ENCODE measurements at regions not wholly inside any gene's neighbourhood (a gene's known extent, or its start where the extent isn't known, plus 50 kb on each side); places are given as distances from the start of the nearest gene placed in this dataset.

DNA sequence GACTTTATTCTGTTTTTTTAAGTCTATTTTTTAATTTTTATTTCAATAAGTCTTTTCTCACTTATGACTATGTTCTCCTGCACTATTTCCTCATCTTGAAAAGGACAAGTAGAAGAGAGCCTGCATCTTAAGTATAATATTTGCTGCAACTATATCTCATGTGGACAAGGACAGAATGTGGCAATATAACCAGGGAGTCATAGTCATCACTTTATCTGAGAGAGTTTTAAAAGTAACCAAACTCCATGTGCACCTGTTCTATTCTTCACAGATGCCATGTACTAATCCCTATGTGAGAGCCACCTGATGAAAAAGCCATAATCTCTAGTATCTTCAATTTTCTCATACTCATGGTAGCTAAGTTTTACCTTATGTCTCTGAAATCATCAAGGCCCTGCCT is 104.2 kb upstream of the SOX6 start:
- no peak for DNase-seq (ENCODE audit: extremely low read depth, insufficient read length)
- Histone ChIP-seq H3K27me3 (replicated peaks; ENCODE audit: control insufficient read depth, insufficient read depth, low read length) (no peaks in the 10 kb centered on the region), H3K36me3 (ENCODE audit: control insufficient read depth, insufficient read depth, low read length) (no peaks in the 10 kb centered on the region), H3K4me3 (replicated peaks; ENCODE audit: low read depth, low read length) (no peak overlapping the region)
- TF ChIP-seq, protein P1, sequence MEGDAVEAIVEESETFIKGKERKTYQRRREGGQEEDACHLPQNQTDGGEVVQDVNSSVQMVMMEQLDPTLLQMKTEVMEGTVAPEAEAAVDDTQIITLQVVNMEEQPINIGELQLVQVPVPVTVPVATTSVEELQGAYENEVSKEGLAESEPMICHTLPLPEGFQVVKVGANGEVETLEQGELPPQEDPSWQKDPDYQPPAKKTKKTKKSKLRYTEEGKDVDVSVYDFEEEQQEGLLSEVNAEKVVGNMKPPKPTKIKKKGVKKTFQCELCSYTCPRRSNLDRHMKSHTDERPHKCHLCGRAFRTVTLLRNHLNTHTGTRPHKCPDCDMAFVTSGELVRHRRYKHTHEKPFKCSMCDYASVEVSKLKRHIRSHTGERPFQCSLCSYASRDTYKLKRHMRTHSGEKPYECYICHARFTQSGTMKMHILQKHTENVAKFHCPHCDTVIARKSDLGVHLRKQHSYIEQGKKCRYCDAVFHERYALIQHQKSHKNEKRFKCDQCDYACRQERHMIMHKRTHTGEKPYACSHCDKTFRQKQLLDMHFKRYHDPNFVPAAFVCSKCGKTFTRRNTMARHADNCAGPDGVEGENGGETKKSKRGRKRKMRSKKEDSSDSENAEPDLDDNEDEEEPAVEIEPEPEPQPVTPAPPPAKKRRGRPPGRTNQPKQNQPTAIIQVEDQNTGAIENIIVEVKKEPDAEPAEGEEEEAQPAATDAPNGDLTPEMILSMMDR (IDR thresholded peaks at IDR 0.05; ENCODE audit: insufficient read depth, low read length, poor library complexity, severe bottlenecking): no peak

DNA sequence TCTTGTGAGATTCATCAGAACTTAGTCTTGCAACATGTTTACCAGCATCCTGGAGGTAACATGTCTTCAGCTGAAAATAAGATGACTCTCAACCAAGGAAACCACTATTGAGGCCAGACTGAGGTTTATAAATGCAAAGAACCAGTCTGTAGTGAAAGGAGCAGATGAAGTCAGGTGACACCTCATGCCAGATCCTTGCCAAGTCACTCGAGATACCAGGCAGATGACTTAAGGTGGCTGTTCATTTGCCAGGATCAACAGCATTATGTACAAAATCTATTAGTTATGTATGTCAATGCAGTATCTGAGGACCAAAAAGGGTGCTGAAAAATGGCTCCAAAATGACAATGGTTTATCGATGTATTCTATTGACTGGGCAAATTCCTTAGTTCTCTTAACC is 100.0 kb upstream of the SOX6 start:
- no peak for DNase-seq (ENCODE audit: extremely low read depth, insufficient read length)
- no peaks in the 10 kb centered on the region for H3K36me3 ChIP-seq (ENCODE audit: control insufficient read depth, insufficient read depth, low read length)
- H3K4me3 ChIP-seq (replicated peaks; ENCODE audit: low read depth, low read length): no peak overlapping the region
- TF ChIP-seq, protein P1 (IDR thresholded peaks at IDR 0.05; ENCODE audit: insufficient read depth, low read length, poor library complexity, severe bottlenecking): no peak
- H3K27me3 ChIP-seq (replicated peaks; ENCODE audit: control insufficient read depth, insufficient read depth, low read length): no peaks in the 10 kb centered on the region

DNA sequence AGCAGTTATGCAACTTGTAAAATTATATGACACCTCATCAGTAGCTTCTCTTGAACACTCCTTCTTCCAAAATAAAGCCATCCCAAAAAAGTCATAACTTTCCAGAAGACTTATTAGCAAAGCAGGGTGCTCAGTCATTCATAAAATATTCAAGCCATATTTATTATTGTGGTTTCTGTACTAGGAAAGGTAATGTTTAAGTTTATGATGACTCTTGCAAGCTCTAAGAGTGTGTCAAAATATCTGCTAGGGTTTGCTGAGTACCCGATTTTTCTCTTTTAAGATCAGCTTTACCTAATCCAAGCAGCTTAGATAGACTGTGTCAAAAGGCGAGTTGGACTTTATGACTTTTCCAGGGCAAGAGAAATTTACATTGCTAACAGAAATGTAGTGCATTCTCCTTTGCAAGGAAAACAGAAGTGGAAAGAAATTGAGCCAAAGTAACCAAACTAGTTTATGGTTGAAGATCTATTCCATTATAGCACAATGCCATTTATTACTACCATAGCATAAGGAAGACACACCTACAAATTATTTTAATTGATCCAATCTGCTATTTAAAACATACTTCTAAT is 98.0 kb upstream of the SOX6 start:
- H3K4me3 ChIP-seq (replicated peaks; ENCODE audit: low read depth, low read length): no peak overlapping the region
- TF ChIP-seq, protein P1 (IDR thresholded peaks at IDR 0.05; ENCODE audit: insufficient read depth, low read length, poor library complexity, severe bottlenecking): no peak
- no peak for DNase-seq (ENCODE audit: extremely low read depth, insufficient read length)
- H3K27me3 ChIP-seq (replicated peaks; ENCODE audit: control insufficient read depth, insufficient read depth, low read length): no peaks in the 10 kb centered on the region
- no peaks in the 10 kb centered on the region for H3K36me3 ChIP-seq (ENCODE audit: control insufficient read depth, insufficient read depth, low read length)

DNA sequence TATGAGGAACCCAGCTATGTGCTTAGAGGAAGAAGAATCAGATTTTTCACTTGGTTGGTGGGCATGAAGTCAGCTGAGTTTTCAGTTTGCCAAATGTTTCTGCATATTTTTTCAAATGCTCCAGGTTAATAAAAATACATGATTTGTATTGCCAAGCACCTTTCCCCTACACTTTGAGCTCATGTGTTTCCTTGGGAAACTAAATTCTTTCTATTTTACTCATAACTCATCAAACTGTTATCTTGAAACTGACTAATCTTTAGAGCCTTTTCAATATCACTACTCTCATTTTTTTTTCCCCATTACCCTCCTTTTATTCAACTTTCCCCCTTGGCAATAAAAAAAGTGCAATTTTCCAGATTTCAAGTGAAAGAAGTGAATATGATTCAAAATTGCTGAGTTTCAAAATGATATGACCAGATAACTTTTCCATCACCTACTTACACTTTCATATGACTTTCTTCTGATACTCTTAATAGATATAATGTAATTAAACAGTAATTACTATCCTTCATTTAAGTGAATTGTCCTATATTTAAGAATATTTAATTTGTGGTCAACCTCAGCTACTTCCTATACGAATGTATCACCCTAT is 91.9 kb upstream of the SOX6 start:
- H3K27me3 ChIP-seq (replicated peaks; ENCODE audit: control insufficient read depth, insufficient read depth, low read length): no peaks in the 10 kb centered on the region
- DNase-seq (ENCODE audit: extremely low read depth, insufficient read length): no peak
- TF ChIP-seq, protein P1 (IDR thresholded peaks at IDR 0.05; ENCODE audit: insufficient read depth, low read length, poor library complexity, severe bottlenecking): no peak
- no peak overlapping the region for H3K4me3 ChIP-seq (replicated peaks; ENCODE audit: low read depth, low read length)
- H3K36me3 ChIP-seq (ENCODE audit: control insufficient read depth, insufficient read depth, low read length): no peaks in the 10 kb centered on the region

DNA sequence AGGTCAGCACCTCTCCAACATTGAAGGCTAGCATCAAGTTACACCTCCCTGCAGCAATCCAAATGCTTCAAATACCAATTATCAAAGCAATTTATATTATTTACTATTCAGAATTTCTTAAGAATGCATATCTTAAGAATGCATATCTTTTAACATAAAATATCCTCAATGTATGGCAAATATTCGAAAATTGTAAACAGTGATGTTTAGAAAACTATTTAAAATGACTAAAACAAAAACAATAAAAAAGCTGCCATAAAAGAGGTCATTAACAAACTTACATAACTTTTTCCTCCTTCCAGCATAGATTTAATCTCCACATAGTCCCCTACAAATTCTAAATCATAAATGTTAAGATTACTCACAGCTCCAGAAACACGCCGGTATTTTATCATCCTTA is 85.1 kb upstream of the SOX6 start:
- Histone ChIP-seq H3K4me3 (replicated peaks; ENCODE audit: low read depth, low read length) (no peak overlapping the region), H3K27me3 (replicated peaks; ENCODE audit: control insufficient read depth, insufficient read depth, low read length) (no peaks in the 10 kb centered on the region), H3K36me3 (ENCODE audit: control insufficient read depth, insufficient read depth, low read length) (no peaks in the 10 kb centered on the region)
- TF ChIP-seq, protein P1 (IDR thresholded peaks at IDR 0.05; ENCODE audit: insufficient read depth, low read length, poor library complexity, severe bottlenecking): no peak
- no peak for DNase-seq (ENCODE audit: extremely low read depth, insufficient read length)

DNA sequence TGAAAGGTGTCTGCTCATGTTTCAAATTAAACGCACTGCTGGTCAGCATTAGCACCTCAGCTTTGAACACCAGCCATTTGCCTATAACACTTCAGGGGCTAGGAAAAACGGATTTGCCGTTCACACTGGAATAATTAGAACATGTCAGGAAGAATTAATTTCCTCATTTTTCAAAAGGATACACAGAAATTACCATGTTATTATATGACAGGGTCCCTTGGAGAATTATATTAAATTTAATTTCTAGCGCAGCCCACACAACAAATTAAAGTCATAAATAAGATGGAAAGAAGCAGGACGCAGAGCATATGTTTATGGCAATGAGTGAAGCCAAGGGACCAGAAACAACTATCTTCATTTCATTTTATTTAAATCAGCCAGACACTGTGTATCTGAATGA is 83.8 kb upstream of the SOX6 start:
- H3K27me3 ChIP-seq (replicated peaks; ENCODE audit: control insufficient read depth, insufficient read depth, low read length): no peaks in the 10 kb centered on the region
- no peaks in the 10 kb centered on the region for H3K36me3 ChIP-seq (ENCODE audit: control insufficient read depth, insufficient read depth, low read length)
- H3K4me3 ChIP-seq (replicated peaks; ENCODE audit: low read depth, low read length): no peak overlapping the region
- DNase-seq (ENCODE audit: extremely low read depth, insufficient read length): no peak
- TF ChIP-seq, protein P1 (IDR thresholded peaks at IDR 0.05; ENCODE audit: insufficient read depth, low read length, poor library complexity, severe bottlenecking): no peak

All from GM06990 (cell line).